Coronary artery (tissue), 2 donors: ENCODE measurements at regions not wholly inside any gene's neighbourhood (a gene's known extent, or its start where the extent isn't known, plus 50 kb on each side); places are given as distances from the start of the nearest gene placed in this dataset.

ENCODE experiments used
- DNase-seq: peaks from one replicate; pipeline ENCODE4 v3.0.0-alpha.2; 2017; ENCODE audit warnings: low spot score
- H3K27ac ChIP-seq, 2 donors: fragments of 200-600 bp; sonication (generic); one replicate each; pipeline ENCODE4 v1.5.1; 2016 to 2019
- H3K4me3 ChIP-seq: fragments of 200-600 bp; sonication (generic); 2 replicates; pipeline ENCODE4 v1.5.1; 2016; ENCODE audit warnings: mild to moderate bottlenecking, moderate library complexity
- CTCF ChIP-seq: fragments of 200-600 bp; sonication (generic); IDR thresholded peaks from one replicate; pipeline ENCODE4 v1.5.1; 2019; ENCODE audit warnings: antibody characterized with exemption

GRCh38 chr3:177672252-177672911 is 475.1 kb upstream of the TBL1XR1 start:
- no peak for DNase-seq
- no peak for TF ChIP-seq CTCF
- Histone ChIP-seq H3K4me3 (no peak overlapping the region), H3K27ac (no peak overlapping the region)

- no peak for DNase-seq
- TF ChIP-seq CTCF = no peak
- peak overlapping the region in 1 of 2 donors; percentile 67 for H3K27ac ChIP-seq
- H3K4me3 ChIP-seq = no peak overlapping the region
Observed at GRCh38 chr3:177673112-177673914, 476.0 kb upstream of the TBL1XR1 start.

- TF ChIP-seq CTCF = no peak
- Histone ChIP-seq H3K27ac (no peak overlapping the region), H3K4me3 (no peak overlapping the region)
- DNase-seq = no peak
Observed at GRCh38 chr3:177674186-177674585, 476.9 kb upstream of the TBL1XR1 start.

- DNase-seq = no peak
- TF ChIP-seq CTCF = no peak
- no peak overlapping the region for H3K4me3 ChIP-seq
- H3K27ac ChIP-seq = no peak overlapping the region
Observed at GRCh38 chr3:177676148-177676547, 478.9 kb upstream of the TBL1XR1 start.

- no peak for TF ChIP-seq CTCF
- no peak overlapping the region for H3K27ac ChIP-seq
- DNase-seq = no peak
- H3K4me3 ChIP-seq = no peak overlapping the region
Observed at GRCh38 chr3:177676947-177677587, 479.8 kb upstream of the TBL1XR1 start.

- TF ChIP-seq CTCF = no peak
- Histone ChIP-seq H3K27ac (no peak overlapping the region), H3K4me3 (no peak overlapping the region)
- no peak for DNase-seq
Observed at GRCh38 chr3:177679568-177680471, 482.5 kb upstream of the TBL1XR1 start.
